Tibial nerve (tissue), 3 donors: ENCODE measurements at regions not wholly inside any gene's neighbourhood (a gene's known extent, or its start where the extent isn't known, plus 50 kb on each side); places are given as distances from the start of the nearest gene placed in this dataset.

Experiments
- POLR2A ChIP-seq, 2 donors: fragments of 450-650 bp; IDR thresholded peaks; one replicate each; pipeline ENCODE4 v1.6.1; 2017; ENCODE audit warnings: antibody characterized with exemption in 2 of 2, mild to moderate bottlenecking in 2 of 2, moderate library complexity in 2 of 2
- TF ChIP-seq, protein P1 (sequence below), 5 experiments: fragments of 200-600 bp in 3 of 5; fragments of 450-650 bp in 2 of 5; sonication (generic) in 3 of 5; IDR thresholded peaks; one replicate each; pipeline ENCODE4 v1.5.1; 2016 to 2019; ENCODE audit warnings: antibody characterized with exemption in 5 of 5, mild to moderate bottlenecking in 3 of 5, moderate library complexity in 2 of 5

DNA sequence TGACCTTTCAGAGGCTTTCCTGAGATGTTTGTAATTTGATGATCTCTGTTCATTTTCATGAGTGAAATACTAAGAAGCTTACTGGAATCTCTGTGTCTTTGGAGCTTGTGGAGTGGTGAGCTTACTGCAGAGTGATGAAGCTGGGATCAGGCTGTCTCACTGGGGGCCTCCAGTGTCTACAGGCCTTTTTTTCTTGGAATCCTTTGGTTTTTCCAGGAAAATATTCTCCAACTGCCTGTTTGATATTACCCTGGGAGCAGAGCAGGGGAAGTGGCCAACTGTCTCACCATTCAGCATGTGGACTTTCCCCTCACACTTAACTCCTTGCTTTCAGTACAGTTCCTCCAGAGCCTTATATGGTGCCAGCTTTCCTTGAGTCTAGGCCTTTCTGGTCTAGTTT is 62.0 kb upstream of the KCNA1 start:
- TF ChIP-seq POLR2A (IDR thresholded peaks at IDR 0.05), result no peak
- TF ChIP-seq, protein P1, sequence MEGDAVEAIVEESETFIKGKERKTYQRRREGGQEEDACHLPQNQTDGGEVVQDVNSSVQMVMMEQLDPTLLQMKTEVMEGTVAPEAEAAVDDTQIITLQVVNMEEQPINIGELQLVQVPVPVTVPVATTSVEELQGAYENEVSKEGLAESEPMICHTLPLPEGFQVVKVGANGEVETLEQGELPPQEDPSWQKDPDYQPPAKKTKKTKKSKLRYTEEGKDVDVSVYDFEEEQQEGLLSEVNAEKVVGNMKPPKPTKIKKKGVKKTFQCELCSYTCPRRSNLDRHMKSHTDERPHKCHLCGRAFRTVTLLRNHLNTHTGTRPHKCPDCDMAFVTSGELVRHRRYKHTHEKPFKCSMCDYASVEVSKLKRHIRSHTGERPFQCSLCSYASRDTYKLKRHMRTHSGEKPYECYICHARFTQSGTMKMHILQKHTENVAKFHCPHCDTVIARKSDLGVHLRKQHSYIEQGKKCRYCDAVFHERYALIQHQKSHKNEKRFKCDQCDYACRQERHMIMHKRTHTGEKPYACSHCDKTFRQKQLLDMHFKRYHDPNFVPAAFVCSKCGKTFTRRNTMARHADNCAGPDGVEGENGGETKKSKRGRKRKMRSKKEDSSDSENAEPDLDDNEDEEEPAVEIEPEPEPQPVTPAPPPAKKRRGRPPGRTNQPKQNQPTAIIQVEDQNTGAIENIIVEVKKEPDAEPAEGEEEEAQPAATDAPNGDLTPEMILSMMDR (IDR thresholded peaks at IDR 0.05), result no peak
